ENCODE measurements at regions not wholly inside any gene's neighbourhood (a gene's known extent, or its start where the extent isn't known, plus 50 kb on each side); places are given as distances from the start of the nearest gene placed in this dataset.

DNA sequence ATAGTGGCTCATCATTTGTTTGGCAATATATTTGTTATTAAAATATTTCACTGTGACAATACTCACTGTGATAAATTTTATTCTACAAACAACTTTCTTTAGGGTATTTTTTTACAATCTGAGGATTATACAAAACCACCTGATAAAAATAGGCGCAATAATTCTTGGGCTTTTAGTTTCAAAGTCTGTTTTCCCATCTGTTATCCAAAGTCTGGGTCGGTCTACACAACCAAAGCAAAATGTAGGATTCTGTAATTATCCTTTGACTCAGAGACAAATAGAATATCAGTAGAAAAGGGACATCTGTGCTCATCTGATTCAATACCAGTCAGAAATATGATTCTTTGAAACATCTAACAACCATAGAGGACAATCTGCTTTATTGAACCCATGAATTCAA lies 271.8 kb upstream of the AMIGO2 start:
- H3K4me3 ChIP-seq = no peak overlapping the region
- H3K27ac ChIP-seq = no peak overlapping the region
- no peak for DNase-seq (ENCODE audit: low spot score)
- TF ChIP-seq CTCF (IDR thresholded peaks at IDR 0.05) = no peak

DNA sequence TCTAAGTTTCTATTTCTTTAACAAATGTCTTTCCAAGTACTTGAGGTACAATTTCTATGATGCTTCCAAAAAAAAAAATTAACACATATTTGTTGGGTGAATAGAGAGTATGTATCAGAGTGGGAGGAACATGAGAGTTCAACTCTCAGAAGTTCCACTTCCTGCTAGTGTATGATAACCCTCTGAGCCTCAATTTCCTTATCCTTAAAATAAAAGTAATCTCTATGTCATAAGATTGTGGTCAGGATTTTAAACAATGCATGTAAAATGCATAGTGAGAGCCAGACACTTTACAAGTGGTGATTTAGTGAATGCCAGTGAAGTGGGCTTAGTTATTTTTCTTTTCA lies 270.3 kb upstream of the AMIGO2 start:
- DNase-seq (ENCODE audit: low spot score) = no peak
- no peak for TF ChIP-seq CTCF (IDR thresholded peaks at IDR 0.05)
- no peak overlapping the region for H3K4me3 ChIP-seq
- H3K27ac ChIP-seq = no peak overlapping the region

GRCh38 chr12:47349137-47350061 lies 269.6 kb upstream of the AMIGO2 start:
- DNase-seq (ENCODE audit: low spot score) = no peak
- TF ChIP-seq CTCF (IDR thresholded peaks at IDR 0.05) = no peak
- no peak overlapping the region for H3K27ac ChIP-seq
- no peak overlapping the region for H3K4me3 ChIP-seq

- TF ChIP-seq CTCF (IDR thresholded peaks at IDR 0.05) = no peak
- no peak overlapping the region for H3K27ac ChIP-seq
- H3K4me3 ChIP-seq = no peak overlapping the region
- DNase-seq (ENCODE audit: low spot score) = no peak
These were observed 268.4 kb upstream of the AMIGO2 start for GRCh38 chr12:47348206-47348605.

GRCh38 chr12:47346251-47347019 lies 266.7 kb upstream of the AMIGO2 start:
- no peak overlapping the region for H3K4me3 ChIP-seq
- no peak for DNase-seq (ENCODE audit: low spot score)
- H3K27ac ChIP-seq = no peak overlapping the region
- TF ChIP-seq CTCF (IDR thresholded peaks at IDR 0.05) = no peak

DNA sequence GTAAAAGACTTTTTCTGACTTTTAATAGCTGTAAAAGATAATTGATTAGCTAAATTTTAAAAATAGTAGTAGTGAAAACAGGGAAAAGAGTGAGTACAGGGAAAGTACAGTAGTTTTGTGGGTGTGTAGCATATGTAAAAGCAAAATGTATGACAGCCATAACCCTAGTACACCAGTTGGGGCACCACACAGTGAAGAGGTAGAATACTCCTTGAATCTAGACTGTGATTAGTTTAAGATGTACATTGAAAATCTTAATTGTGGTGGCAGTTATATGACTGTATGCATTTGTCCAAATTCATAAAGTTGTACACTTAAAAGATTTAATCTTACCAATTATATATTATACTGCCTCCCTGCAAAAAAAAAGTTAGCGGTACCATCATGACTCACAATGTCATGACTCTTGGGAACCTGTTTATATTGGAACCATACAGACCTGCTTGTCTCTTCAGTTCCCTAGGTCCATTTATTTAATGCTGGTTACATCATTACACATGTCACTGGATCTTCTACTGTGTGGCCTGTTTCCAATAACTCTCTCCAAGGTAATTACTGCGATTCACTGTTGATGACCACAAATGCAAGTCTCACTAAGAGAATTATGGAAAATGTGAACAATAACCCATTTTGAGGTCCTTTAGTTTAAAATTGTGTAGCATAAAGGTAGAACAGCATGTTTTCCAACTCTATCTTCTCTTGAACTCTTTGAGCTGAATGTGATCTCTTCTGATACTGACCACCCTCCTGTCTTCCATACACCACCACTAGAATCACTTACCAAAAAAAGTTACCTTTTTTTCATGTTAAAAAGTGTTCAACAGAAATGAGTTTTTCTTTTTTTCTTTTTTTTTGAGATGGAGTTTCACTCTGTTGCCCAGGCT lies 264.2 kb upstream of the AMIGO2 start:
- Histone ChIP-seq H3K27ac (no peak overlapping the region), H3K4me3 (no peak overlapping the region)
- TF ChIP-seq CTCF (IDR thresholded peaks at IDR 0.05) = no peak
- DNase-seq (ENCODE audit: low spot score) = no peak

Data from coronary artery (tissue), 2 donors.